DMS153 treated with DMSO at 0.1 percent for 48 hours (cell line): ENCODE measurements at regions not wholly inside any gene's neighbourhood (a gene's known extent, or its start where the extent isn't known, plus 50 kb on each side); places are given as distances from the start of the nearest gene placed in this dataset.
"Not testable (repeated sequence)": the region's sequence is repeated elsewhere in the genome, so short reads cannot be mapped to it uniquely, and the experiment has no call there.

ENCODE experiments used
- DNase-seq: peaks from one replicate; lab custom pipeline; 2025; ENCODE audit not compliant: unreplicated experiment; lab: John Stamatoyannopoulos, UW

DNA sequence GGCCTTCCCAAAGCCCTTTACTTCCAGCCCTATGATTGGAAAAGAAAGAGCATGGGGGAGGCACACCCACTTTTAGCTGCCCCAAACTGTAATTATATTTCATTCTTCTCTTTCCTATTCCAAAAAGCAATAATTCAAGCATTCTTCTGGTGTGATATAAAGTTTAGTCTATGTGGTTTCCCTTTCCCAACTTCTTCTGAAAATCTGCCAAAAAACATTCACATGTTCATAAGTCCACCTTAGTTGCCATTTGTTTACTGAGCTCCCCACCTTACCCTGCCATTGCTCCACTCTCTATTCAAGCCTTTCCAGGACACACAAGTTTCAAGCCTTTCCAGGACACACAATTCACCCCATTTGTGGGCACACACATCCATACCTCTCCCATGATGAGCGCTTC is 111.6 kb upstream of the BMAL1 start:
- DNase-seq = no peak

DNA sequence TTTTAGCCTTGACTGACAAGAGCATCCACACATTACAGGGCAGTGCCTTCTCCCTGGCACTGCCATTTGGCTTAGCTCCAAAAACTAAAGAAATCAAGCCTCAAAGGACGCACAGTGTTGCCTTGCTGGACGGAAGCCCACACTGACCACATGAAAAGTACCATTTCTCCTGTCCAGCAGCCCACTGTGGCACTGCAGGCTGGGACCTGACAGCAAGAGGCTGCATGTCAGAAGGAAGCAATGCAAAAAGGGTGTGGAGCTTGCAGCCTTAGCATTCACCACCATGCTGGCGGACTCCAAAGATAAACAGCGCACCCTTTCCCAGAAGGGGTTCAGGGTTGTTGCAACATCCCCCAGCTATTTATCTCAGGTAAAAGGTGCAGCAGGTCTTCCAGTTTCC is 109.3 kb upstream of the BMAL1 start:
- no peak for DNase-seq

DNA sequence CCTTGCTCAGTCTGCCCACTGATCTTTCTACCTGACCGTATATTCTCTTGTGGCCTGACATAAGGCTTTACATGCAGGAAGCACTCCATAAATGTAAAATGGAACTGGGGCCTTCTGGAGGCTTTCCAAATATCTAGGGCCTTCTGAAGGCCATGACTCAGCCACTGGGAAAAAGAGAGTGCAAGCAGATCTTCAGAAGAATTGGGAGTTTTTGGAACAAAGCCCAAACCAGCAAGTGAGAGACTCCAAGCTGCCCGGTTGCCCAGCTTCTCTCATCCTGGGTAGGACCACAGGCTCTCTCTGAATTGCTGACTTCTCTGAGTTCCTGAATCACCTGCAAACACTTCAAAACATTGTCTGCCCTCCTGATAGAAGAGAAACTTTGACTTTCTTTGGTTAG is 107.9 kb upstream of the BMAL1 start:
- DNase-seq = no peak

DNA sequence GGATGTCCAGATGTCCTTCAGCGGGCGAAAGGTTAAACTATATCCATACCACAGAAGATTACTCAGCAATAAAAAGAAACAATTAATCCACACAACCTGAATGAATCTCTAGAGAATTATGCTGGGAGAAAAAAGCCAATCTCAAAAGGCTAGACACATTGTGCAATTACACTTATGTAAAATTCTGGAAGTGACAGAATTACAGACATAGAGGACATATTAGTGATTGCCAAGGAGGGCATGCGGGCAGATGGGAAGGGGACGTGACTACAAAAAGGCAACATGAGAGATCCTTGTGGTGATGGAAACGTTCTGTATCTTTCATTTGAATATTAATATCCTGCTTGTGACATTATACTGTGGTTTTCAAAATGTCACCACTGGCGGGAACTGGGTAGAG is 103.5 kb upstream of the BMAL1 start:
- no peak for DNase-seq

DNA sequence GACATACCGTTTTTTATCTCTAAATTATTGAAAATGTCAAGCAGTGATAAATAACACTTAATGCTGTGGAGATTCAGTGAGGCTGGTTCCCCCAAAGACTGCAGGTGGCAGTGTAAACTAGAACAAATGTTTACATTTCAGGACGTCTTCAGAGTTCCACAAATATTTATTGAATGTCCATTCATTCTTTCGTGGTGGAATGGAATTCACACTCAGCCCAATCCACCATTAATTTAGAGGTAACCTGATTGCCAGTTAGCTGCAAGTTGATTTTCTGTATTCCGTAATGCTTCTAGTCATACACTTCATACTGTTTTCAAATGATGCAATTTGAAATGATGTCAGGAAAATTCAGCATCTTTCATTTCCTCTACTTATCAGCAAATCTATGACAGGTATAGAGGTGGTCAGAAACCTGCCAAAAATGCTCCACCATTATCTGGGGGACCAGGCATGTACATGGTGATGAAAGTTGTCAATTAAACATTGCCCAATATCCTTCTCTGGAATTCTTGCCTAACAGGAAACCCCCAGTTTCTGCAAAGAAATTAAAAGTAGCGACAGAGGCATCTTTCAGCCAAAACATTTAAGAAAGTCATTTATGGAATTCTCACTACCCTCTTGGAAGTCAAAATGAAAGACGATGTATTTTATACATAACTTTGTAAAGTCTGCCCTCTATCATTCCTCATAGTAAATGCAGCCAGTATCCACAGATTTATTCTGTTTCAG is 94.3 kb upstream of the BMAL1 start:
- peak; percentile 22 for DNase-seq

DNA sequence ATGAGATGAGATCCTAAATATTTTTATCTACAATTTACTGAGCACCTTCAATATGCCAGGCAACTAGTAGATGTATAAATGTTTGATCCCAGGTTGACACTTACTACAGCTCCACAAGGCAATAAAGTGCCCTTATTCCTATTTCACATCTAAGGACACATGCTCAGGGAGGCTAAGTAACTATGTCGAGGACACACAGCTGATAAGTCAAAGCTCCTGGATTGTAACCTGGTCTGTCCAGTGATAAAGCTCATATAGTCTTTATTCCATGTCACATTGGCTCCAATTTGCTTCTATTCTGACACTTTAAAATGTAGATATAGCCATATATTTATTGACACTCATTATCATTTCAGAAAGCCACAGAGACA is 93.8 kb upstream of the BMAL1 start:
- DNase-seq = no peak

DNA sequence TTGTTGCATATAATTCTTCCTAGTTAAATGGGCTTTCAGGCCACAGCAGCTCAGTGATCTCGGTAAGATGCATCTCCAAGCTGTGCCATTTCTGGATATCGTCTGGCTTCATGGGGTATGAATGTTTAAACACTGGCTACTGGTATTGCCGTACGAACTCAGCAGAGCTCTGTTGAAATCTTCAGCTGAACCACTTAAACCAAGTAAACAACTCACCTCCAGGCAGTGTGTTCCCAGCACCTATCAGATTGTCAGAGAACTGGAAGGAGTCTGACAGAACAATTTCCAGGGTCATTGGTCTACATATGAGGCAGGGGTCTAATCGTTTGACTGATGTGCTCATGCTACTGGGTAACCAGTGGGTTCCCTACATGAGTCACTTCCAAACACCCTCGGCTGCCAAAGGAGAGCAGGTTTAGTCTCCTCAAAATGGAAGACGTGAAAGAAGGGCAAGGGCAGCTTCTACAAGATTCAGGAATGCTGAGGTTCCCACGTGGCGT is 93.2 kb upstream of the BMAL1 start:
- no peak for DNase-seq

DNA sequence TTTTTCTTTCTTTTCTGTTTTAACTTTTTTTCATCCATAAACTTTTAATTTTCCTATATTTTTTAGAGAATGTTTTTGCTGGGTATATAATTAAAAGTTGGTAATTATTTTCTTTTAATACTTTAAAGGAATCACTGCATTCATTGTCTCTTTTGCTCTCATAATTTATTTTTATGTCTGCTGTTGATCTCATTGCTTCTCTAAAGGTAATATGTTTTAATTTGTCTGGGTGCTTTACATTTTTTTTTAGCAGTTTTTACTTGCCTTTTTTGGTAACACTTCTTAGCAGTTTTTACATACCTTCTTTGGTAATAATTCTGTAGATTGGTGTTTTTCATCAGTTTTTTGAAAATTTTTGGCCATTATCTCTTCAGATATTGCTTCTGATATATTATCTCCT is 89.4 kb upstream of the BMAL1 start:
- no peak for DNase-seq

DNA sequence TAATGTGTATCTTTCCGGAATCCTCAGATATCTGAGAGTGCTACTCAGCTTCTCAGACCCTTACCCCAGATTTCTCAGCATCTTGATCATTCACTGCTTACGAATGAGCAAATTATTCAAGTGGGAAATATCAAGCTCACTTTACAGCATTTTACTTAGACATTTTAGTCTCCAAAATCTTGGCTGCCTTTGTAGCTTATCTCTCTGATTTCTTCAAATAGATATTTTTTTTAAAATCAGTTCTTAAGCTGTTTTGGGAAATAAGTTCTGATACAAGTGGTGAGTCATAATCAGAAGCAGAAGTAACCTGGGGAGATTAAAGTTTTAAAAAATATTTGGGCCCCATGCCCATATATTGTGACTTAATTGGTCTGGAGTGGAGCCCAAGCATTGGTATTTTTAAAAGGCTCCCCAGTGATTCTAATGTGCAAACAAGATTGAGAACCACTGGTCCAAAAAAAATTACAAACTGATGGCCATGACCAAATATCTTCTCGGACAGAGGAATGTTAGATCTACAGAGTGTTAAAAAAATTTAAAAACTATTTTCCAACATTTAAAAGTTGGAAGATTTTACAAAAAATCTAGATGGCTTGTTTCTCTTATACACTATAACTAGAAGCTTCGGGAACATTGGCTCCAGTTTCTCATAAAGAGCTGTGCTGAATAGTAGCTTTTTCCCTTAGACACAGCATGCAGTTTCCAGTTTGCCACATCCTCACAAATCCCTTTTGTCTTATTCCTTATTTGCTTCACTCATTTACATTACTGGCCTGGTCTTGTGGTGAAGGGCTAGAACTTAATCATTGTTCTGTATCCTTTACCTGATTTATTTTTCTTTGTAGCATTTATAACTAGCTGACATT is 87.8 kb upstream of the BMAL1 start:
- no peak for DNase-seq

DNA sequence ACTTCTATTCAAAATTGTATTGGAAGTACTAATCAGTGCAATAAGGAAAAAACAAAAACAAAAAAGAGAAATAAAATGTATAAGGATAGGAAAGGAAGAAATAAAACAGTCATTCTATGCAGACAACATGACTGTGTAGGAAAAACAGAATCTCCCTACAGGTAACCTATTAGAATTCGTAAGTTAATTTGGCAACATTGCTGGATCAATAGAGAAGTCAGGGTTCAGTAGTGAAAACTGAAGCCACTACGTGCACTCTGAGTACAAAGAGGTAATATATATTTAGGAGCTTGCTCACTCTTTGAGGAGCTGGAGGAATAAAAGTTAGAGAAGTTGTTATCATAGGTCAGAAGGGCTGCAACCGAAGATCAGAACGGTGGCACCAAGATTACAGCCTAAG is 84.0 kb upstream of the BMAL1 start:
- no peak for DNase-seq

DNA sequence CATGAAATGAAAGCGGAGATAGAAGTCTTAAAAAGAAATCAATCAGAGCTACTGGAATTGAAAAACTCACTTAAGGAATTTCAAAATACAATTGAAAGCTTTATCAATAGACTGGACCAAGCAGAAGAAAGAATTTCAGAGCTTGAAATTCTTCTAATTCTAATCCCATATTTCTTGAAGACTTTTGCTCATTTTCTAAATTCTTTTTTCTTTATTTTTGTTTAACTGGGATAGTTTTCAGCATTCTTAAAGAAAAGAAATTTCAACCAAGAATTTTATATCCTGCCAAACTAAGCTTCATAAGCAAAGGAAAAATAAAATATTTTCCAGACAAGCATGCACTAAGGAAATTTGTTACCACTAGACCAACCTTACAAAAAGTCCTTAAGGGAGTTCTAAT is 80.2 kb upstream of the BMAL1 start:
- DNase-seq = not testable (repeated sequence)

DNA sequence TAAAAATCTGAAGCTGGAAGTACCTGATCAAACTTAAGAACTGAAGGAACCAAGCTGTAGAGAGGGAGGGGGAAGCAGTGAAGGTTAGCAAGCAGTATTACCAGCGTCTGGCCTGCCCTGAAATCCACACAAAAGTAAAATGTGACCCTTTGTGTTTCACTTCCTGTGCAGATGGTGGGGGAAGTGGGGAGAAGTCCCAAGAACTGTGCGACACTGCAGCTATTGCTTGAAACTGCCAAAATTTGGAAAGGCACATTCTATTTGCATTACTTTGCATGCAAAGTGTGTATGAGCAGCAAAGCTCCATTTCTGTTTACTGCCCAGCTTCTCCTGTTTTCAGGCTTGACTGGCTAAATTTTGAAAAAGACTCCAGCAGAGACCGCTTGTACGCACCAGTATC is 72.1 kb upstream of the BMAL1 start:
- DNase-seq = no peak

DNA sequence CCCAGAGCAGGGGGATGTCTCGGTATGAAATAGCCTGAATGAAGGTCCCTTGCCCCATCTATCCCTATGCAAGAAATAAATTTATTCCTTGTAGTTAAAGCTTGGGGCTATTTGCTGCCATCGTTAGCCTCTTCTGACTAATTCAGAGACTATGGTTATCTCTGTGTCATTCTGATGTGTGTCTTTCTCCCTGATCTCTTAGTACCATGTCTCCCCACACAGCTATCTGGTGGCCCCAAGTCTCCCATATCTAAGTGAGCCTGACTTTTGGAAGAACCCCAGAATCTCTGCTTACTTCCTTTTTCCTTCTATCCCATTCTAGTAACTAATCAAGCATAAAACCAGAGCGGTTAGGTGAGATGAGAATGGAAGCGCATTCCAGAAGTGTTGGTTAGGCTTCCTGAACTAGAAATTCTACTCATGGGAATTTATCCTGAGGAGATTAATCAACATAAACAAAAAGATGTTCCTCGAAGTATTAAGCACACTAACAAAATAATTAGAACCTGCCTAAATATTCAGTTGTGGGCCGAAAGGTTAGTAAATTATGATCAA is 71.4 kb upstream of the BMAL1 start:
- no peak for DNase-seq

DNA sequence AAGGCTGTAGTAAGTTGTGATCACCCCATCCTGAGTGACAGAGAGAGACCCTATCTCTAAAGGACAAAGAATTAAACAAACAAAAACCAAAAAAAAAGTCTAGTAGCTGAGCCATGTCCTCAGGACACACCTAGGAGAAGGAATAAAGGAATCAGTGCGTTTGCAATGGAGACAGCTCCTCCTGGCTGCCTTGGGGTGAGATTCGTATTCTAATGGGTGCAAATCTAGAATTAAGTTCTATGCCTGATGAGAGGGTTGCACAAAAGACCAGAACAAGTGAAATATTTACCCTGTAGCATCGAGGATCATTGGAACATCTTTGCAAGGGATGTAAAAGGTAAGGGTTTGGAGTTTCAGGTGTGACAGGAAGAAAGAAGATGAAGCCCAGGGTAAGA is 70.3 kb upstream of the BMAL1 start:
- no peak for DNase-seq

DNA sequence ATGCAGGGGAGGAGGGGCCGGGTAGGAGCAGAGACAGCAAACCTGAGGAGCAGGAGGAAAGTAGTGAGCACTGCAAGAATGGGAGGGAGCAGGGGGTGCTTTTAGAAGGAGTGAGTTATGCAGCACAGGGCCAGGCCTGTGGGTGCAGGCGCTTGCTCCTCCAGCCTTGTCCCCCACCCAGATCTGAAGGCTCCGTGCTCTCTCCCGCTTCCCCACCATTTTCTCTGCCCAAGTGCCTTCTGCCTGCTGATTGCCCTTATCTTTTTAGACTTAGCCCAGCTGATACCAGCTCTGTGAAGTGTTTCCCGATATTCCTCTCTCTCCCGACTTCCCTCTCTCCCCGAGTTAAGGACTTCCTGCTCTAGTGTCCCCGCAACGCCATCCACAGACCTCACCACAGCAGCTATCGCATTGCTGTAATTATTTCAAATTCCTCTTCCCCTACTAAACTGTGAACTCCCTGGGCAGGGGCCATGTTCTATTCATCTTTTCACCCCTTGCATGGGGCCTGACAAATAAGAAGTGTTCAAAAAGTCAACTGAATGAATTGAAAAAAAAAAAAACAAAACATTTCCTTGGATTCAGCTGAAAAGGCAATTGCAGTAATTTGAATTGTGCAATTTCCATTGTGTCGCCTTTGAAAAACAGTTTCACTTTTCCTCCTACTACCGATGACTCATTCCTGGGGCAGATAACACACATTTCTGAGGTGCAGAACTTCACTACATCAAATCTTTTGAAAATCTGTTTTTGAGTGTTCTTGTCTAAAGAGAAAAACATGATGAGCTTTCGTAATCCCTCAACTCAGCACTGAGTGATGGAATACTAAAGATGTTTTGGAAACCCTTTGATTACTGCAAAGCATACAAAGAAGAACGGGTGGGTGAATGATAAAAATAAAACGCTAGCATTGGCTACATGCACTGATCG is 69.7 kb upstream of the BMAL1 start:
- DNase-seq = peak; percentile 48

DNA sequence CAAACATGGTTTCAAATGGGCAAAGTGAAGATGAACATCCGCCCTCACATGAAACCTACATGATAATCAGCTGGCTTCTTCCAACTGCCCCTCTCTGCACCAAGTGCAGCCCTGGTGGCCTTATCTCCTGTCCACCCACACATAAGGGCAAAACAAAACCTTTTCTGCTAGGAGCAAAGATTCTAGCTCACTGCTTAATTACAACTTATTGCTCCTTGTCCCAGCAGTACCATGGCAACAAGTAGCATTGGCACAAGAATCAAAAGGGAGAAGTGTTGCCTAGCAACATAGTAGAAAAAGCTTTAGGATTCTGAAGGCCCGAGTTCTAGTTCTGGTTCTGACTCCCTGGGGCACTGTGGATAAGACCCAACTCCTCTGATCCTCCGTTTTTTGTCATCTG is 68.7 kb upstream of the BMAL1 start:
- no peak for DNase-seq

DNA sequence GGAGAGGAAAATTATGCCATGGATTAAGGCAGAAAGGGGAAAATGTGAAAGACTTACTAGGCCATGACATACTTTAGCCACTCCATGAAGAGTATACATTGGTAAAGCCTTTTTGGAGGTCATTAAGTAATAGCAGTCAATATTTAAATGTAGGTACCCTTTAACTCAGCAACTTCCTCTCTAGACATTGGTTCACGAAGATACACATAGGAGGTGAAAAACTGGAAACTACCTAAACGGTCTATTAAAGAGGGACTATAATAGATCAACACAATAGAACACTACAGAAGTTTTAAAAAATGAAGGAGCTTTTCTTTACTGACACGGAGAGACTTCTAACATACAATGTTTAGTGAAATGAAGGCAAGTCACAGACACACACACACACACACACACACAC is 68.2 kb upstream of the BMAL1 start:
- no peak for DNase-seq

DNA sequence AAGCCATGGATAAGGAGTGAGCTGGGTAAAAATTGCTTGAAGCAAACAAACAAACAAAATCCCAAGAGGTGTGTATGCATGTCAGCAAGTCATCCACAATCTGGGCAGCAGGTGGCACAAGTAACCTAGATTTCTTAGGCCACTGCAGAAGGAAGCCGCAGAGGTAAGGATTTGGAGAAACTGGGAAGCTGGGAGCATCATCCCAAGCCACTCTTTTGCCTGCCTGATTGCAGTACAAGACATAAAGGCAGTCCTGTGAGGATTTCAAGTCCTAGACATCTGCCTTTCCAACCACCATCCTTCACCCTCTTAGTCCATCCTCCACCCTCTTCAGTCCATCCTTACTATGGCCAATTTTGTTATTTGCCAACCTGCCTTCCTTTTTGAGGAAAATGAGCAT is 67.2 kb upstream of the BMAL1 start:
- peak; percentile 70 for DNase-seq

DNA sequence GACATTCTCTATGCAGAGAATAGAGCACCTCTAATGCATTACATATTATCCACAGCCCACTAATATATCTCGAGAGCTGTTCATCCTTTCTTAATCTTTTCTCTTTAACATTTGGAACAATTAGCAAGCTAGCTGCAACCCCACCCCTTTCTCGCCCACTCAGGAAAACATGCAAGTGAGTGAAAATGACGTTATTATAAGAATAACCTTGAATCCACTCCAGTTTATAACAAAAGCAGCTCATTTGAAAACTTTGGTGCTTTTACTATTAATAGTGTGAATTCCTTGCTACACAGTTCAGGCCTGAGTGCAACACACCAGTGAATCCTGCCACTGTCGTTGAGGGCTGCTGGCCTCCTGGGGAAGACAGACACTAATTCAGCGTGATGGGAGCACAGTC is 63.3 kb upstream of the BMAL1 start:
- no peak for DNase-seq

DNA sequence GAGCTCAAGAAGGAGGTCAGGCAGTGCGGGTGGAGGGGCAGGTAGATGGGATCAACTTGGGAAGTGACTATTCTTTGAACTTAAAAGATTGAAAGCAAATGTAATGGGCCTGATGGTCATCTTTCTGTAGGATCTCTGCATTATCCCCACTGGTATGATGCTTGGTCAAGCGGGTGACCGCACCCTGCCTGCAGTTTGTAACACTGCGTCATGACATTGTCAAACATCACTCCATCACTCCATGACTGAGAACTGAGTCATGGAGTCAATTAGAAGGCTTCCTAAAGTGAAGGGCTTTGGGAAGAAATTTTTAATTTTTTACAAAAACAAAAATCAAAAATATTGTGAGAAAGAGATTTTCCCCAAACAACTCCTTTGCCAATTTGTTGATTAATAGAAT is 62.4 kb upstream of the BMAL1 start:
- no peak for DNase-seq
